ENCODE measurements at regions not wholly inside any gene's neighbourhood (a gene's known extent, or its start where the extent isn't known, plus 50 kb on each side); places are given as distances from the start of the nearest gene placed in this dataset.
"Not testable (repeated sequence)": the region's sequence is repeated elsewhere in the genome, so short reads cannot be mapped to it uniquely, and the experiment has no call there.

GRCh38 chr22:25348996-25349395 is 129.6 kb downstream of the CRYBB2 start:
- not testable (repeated sequence) for TF ChIP-seq NR3C1 (CRISPR knock-in tag; IDR thresholded peaks at IDR 0.05); TRIM22 (IDR thresholded peaks at IDR 0.05); MED13 (CRISPR knock-in tag; IDR thresholded peaks at IDR 0.05); PAF1 (CRISPR knock-in tag; IDR thresholded peaks at IDR 0.05); BRF2 (CRISPR knock-in tag; IDR thresholded peaks at IDR 0.05)

Data from HepG2 (cell line).